ENCODE measurements at regions not wholly inside any gene's neighbourhood (a gene's known extent, or its start where the extent isn't known, plus 50 kb on each side); places are given as distances from the start of the nearest gene placed in this dataset.

DNA sequence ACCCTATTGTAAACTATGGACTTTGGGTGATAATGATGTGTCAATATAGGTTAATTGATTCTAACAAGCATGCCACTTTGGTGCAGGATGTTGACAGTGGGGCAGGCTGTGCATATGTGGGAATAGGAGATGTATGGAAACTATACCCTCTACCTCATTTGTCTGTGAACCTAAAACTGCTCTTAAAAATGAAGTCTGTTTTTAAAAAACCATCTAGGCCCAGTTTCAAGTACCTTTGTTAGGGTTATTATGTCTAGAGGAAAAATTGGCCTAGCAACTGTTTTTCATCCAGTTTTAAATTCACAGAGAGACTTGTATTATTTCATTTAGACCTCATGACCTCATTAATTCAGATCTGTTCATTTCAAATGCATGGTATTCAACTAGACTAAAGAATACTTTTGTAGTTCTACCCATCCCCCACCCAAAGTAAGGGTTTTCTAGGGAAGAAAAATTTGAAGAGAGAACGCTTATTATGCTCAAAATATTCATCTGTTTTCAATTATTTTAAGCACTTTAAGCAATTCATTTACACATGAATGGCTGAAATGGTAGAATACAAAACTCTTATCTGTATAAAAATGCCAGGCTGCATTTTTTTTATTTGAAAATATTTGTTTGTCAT is 1781.9 kb upstream of the MIR17HG start:
- H3K4me1 ChIP-seq (ENCODE audit: control insufficient read depth in 4 of 4, insufficient read depth in 4 of 4, low read length in 3 of 4): no peaks in the 10 kb centered on the region
- no peaks in the 10 kb centered on the region for H3K36me3 ChIP-seq (ENCODE audit: control insufficient read depth in 4 of 4, insufficient read depth in 3 of 4, low read depth in 1 of 4, low read length in 3 of 4)
- no peaks in the 10 kb centered on the region for H3K9me3 ChIP-seq (ENCODE audit: control insufficient read depth in 4 of 4, low read length in 3 of 4)
- no peak for DNase-seq (ENCODE audit: low spot score)
- no peaks in the 10 kb centered on the region for H3K27me3 ChIP-seq (ENCODE audit: control insufficient read depth in 4 of 4, insufficient read depth in 4 of 4, low read length in 3 of 4)
- WGBS: 87% methylated on average over 1 of the region's 1 CpG
- TF ChIP-seq RXRA (IDR thresholded peaks at IDR 0.05) (no peak), FOXA1 (IDR thresholded peaks at IDR 0.05) (no peak), FOXA2 (IDR thresholded peaks at IDR 0.05) (no peak), HNF4A (conservative IDR thresholded peaks at IDR 0.05) (no peak), NR2F2 (IDR thresholded peaks at IDR 0.05) (no peak), RAD21 (IDR thresholded peaks at IDR 0.05) (no peak), TAF1 (conservative IDR thresholded peaks at IDR 0.05) (no peak), YY1 (IDR thresholded peaks at IDR 0.05) (no peak), SP1 (IDR thresholded peaks at IDR 0.05) (no peak), HNF4G (IDR thresholded peaks at IDR 0.05) (no peak), JUND (IDR thresholded peaks at IDR 0.05) (no peak), GABPA (IDR thresholded peaks at IDR 0.05 in 1 of 2, conservative IDR thresholded peaks at IDR 0.05 in 1 of 2) (no peak), EGR1 (IDR thresholded peaks at IDR 0.05; ENCODE audit: low read depth in 2 of 2) (no peak)
- TF ChIP-seq, protein P1, sequence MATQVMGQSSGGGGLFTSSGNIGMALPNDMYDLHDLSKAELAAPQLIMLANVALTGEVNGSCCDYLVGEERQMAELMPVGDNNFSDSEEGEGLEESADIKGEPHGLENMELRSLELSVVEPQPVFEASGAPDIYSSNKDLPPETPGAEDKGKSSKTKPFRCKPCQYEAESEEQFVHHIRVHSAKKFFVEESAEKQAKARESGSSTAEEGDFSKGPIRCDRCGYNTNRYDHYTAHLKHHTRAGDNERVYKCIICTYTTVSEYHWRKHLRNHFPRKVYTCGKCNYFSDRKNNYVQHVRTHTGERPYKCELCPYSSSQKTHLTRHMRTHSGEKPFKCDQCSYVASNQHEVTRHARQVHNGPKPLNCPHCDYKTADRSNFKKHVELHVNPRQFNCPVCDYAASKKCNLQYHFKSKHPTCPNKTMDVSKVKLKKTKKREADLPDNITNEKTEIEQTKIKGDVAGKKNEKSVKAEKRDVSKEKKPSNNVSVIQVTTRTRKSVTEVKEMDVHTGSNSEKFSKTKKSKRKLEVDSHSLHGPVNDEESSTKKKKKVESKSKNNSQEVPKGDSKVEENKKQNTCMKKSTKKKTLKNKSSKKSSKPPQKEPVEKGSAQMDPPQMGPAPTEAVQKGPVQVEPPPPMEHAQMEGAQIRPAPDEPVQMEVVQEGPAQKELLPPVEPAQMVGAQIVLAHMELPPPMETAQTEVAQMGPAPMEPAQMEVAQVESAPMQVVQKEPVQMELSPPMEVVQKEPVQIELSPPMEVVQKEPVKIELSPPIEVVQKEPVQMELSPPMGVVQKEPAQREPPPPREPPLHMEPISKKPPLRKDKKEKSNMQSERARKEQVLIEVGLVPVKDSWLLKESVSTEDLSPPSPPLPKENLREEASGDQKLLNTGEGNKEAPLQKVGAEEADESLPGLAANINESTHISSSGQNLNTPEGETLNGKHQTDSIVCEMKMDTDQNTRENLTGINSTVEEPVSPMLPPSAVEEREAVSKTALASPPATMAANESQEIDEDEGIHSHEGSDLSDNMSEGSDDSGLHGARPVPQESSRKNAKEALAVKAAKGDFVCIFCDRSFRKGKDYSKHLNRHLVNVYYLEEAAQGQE (IDR thresholded peaks at IDR 0.05): no peak
- TF ChIP-seq, protein P2, sequence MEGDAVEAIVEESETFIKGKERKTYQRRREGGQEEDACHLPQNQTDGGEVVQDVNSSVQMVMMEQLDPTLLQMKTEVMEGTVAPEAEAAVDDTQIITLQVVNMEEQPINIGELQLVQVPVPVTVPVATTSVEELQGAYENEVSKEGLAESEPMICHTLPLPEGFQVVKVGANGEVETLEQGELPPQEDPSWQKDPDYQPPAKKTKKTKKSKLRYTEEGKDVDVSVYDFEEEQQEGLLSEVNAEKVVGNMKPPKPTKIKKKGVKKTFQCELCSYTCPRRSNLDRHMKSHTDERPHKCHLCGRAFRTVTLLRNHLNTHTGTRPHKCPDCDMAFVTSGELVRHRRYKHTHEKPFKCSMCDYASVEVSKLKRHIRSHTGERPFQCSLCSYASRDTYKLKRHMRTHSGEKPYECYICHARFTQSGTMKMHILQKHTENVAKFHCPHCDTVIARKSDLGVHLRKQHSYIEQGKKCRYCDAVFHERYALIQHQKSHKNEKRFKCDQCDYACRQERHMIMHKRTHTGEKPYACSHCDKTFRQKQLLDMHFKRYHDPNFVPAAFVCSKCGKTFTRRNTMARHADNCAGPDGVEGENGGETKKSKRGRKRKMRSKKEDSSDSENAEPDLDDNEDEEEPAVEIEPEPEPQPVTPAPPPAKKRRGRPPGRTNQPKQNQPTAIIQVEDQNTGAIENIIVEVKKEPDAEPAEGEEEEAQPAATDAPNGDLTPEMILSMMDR (IDR thresholded peaks at IDR 0.05; ENCODE audit: low read depth, low read length, missing input control): no peak
- TF ChIP-seq, protein P3, sequence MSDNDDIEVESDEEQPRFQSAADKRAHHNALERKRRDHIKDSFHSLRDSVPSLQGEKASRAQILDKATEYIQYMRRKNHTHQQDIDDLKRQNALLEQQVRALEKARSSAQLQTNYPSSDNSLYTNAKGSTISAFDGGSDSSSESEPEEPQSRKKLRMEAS (IDR thresholded peaks at IDR 0.05): no peak
- TF ChIP-seq, protein P4, sequence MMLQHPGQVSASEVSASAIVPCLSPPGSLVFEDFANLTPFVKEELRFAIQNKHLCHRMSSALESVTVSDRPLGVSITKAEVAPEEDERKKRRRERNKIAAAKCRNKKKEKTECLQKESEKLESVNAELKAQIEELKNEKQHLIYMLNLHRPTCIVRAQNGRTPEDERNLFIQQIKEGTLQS (IDR thresholded peaks at IDR 0.05): no peak
- TF ChIP-seq, protein P5, sequence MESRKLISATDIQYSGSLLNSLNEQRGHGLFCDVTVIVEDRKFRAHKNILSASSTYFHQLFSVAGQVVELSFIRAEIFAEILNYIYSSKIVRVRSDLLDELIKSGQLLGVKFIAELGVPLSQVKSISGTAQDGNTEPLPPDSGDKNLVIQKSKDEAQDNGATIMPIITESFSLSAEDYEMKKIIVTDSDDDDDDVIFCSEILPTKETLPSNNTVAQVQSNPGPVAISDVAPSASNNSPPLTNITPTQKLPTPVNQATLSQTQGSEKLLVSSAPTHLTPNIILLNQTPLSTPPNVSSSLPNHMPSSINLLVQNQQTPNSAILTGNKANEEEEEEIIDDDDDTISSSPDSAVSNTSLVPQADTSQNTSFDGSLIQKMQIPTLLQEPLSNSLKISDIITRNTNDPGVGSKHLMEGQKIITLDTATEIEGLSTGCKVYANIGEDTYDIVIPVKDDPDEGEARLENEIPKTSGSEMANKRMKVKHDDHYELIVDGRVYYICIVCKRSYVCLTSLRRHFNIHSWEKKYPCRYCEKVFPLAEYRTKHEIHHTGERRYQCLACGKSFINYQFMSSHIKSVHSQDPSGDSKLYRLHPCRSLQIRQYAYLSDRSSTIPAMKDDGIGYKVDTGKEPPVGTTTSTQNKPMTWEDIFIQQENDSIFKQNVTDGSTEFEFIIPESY (IDR thresholded peaks at IDR 0.05): no peak
- H3K4me3 ChIP-seq (ENCODE audit: low read depth in 1 of 3, low read length in 3 of 3): no peak overlapping the region
- H3K9ac ChIP-seq (ENCODE audit: low read depth in 1 of 2, low read length in 2 of 2): no peak overlapping the region
- H3K27ac ChIP-seq (ENCODE audit: low read depth in 1 of 2, low read length in 2 of 2): no peak overlapping the region

Measured in liver (tissue), 8 donors.